ENCODE measurements at regions not wholly inside any gene's neighbourhood (a gene's known extent, or its start where the extent isn't known, plus 50 kb on each side); places are given as distances from the start of the nearest gene placed in this dataset.
A peak's percentile ranks its signal among the peaks of the same experiment; 100 is the strongest.
"Not testable (repeated sequence)": the region's sequence is repeated elsewhere in the genome, so short reads cannot be mapped to it uniquely, and the experiment has no call there.

GRCh38 chr13:71355010-71355409 is 512.0 kb downstream of the DACH1 start:
- Histone ChIP-seq H2BK120ac (ENCODE audit: low read depth, low read length) (no peak overlapping the region), H2BK5ac (ENCODE audit: low read depth, low read length, poor library complexity, severe bottlenecking) (no peak overlapping the region), H4K91ac (ENCODE audit: low read length) (no peak overlapping the region), H2BK12ac (ENCODE audit: low read length in 2 of 2) (no peak overlapping the region), H2BK15ac (ENCODE audit: low read depth, poor library complexity, severe bottlenecking) (no peak overlapping the region), H4K8ac (ENCODE audit: low read length) (no peak overlapping the region), H3K23ac (ENCODE audit: low read length in 2 of 2) (no peak overlapping the region), H3K9ac (ENCODE audit: low read length) (no peak overlapping the region), H3K79me1 (replicated peaks; ENCODE audit: low read length, poor library complexity, severe bottlenecking) (no peaks in the 10 kb centered on the region), H2AK5ac (ENCODE audit: low read length, severe bottlenecking) (no peak overlapping the region), H3K4me1 (ENCODE audit: control insufficient read depth, insufficient read depth, low read depth, low read length) (no peaks in the 10 kb centered on the region), H2AFZ (ENCODE audit: low read depth, low read length) (no peak overlapping the region), H3K9me3 (ENCODE audit: control insufficient read depth, low read length) (no peaks in the 10 kb centered on the region), H3K4me3 (ENCODE audit: insufficient read depth in 1 of 2, low read depth in 1 of 2, low read length in 2 of 2) (no peak overlapping the region), H3K4ac (ENCODE audit: low read depth in 1 of 2, low read length in 2 of 2) (no peak overlapping the region), H3K36me3 (ENCODE audit: control insufficient read depth in 1 of 2, insufficient read depth in 2 of 2, low read depth in 1 of 2, low read length in 2 of 2) (no peaks in the 10 kb centered on the region), H3K27ac (ENCODE audit: low read length, poor library complexity, severe bottlenecking) (no peak overlapping the region), H3K27me3 (ENCODE audit: control insufficient read depth in 1 of 2, insufficient read depth in 1 of 2, low read length in 2 of 2) (no peaks in the 10 kb centered on the region), H3K14ac (ENCODE audit: low read length in 2 of 2) (no peak overlapping the region), H3K4me2 (ENCODE audit: low read length, poor library complexity, severe bottlenecking) (no peak overlapping the region), H3K18ac (ENCODE audit: low read depth in 1 of 2, low read length in 2 of 2) (no peak overlapping the region)
- DNase-seq: no peak
- 99% methylated on average over 7 of the region's 7 CpGs for WGBS

- Histone ChIP-seq H4K91ac (ENCODE audit: low read length) (no peak overlapping the region), H2BK15ac (ENCODE audit: low read depth, poor library complexity, severe bottlenecking) (no peak overlapping the region), H3K18ac (ENCODE audit: low read depth in 1 of 2, low read length in 2 of 2) (no peak overlapping the region), H3K14ac (ENCODE audit: low read length in 2 of 2) (no peak overlapping the region), H3K27me3 (ENCODE audit: control insufficient read depth in 1 of 2, insufficient read depth in 1 of 2, low read length in 2 of 2) (no peaks in the 10 kb centered on the region), H2BK12ac (ENCODE audit: low read length in 2 of 2) (no peak overlapping the region), H3K4ac (ENCODE audit: low read depth in 1 of 2, low read length in 2 of 2) (no peak overlapping the region), H3K9me3 (ENCODE audit: control insufficient read depth, low read length) (no peaks in the 10 kb centered on the region), H3K79me1 (replicated peaks; ENCODE audit: low read length, poor library complexity, severe bottlenecking) (no peaks in the 10 kb centered on the region), H2AK5ac (ENCODE audit: low read length, severe bottlenecking) (no peak overlapping the region), H2BK120ac (ENCODE audit: low read depth, low read length) (no peak overlapping the region), H3K27ac (ENCODE audit: low read length, poor library complexity, severe bottlenecking) (no peak overlapping the region), H3K4me3 (ENCODE audit: insufficient read depth in 1 of 2, low read depth in 1 of 2, low read length in 2 of 2) (no peak overlapping the region), H3K4me1 (ENCODE audit: control insufficient read depth, insufficient read depth, low read depth, low read length) (no peaks in the 10 kb centered on the region), H3K36me3 (ENCODE audit: control insufficient read depth in 1 of 2, insufficient read depth in 2 of 2, low read depth in 1 of 2, low read length in 2 of 2) (no peaks in the 10 kb centered on the region), H2BK5ac (ENCODE audit: low read depth, low read length, poor library complexity, severe bottlenecking) (no peak overlapping the region), H2AFZ (ENCODE audit: low read depth, low read length) (no peak overlapping the region), H3K23ac (ENCODE audit: low read length in 2 of 2) (no peak overlapping the region), H3K4me2 (ENCODE audit: low read length, poor library complexity, severe bottlenecking) (no peak overlapping the region), H4K8ac (ENCODE audit: low read length) (no peak overlapping the region), H3K9ac (ENCODE audit: low read length) (no peak overlapping the region)
- DNase-seq: no peak
- WGBS: no CpG with 5 or more reads among the region's 2 CpGs
Measured at GRCh38 chr13:71350886-71351285, 516.1 kb downstream of the DACH1 start.

- not testable (repeated sequence) for H2BK120ac ChIP-seq (ENCODE audit: low read depth, low read length); H2BK5ac ChIP-seq (ENCODE audit: low read depth, low read length, poor library complexity, severe bottlenecking); H3K4me3 ChIP-seq (ENCODE audit: insufficient read depth in 1 of 2, low read depth in 1 of 2, low read length in 2 of 2); DNase-seq; H4K91ac ChIP-seq (ENCODE audit: low read length); H3K9me3 ChIP-seq (ENCODE audit: control insufficient read depth, low read length); H3K14ac ChIP-seq (ENCODE audit: low read length in 2 of 2); H3K27me3 ChIP-seq (ENCODE audit: control insufficient read depth in 1 of 2, insufficient read depth in 1 of 2, low read length in 2 of 2); H3K4ac ChIP-seq (ENCODE audit: low read depth in 1 of 2, low read length in 2 of 2); H3K36me3 ChIP-seq (ENCODE audit: control insufficient read depth in 1 of 2, insufficient read depth in 2 of 2, low read depth in 1 of 2, low read length in 2 of 2); H3K4me1 ChIP-seq (ENCODE audit: control insufficient read depth, insufficient read depth, low read depth, low read length); H3K79me1 ChIP-seq (replicated peaks; ENCODE audit: low read length, poor library complexity, severe bottlenecking); H4K8ac ChIP-seq (ENCODE audit: low read length); H3K27ac ChIP-seq (ENCODE audit: low read length, poor library complexity, severe bottlenecking); H2BK12ac ChIP-seq (ENCODE audit: low read length in 2 of 2); H2AK5ac ChIP-seq (ENCODE audit: low read length, severe bottlenecking); H3K4me2 ChIP-seq (ENCODE audit: low read length, poor library complexity, severe bottlenecking); H3K18ac ChIP-seq (ENCODE audit: low read depth in 1 of 2, low read length in 2 of 2); H3K9ac ChIP-seq (ENCODE audit: low read length); H2AFZ ChIP-seq (ENCODE audit: low read depth, low read length); H3K23ac ChIP-seq (ENCODE audit: low read length in 2 of 2); H2BK15ac ChIP-seq (ENCODE audit: low read depth, poor library complexity, severe bottlenecking)
- WGBS: 87% methylated on average over 4 of the region's 4 CpGs
Measured at GRCh38 chr13:71345856-71346255, 521.1 kb downstream of the DACH1 start.

GRCh38 chr13:71339736-71340135 is 527.3 kb downstream of the DACH1 start:
- no peak for DNase-seq
- Histone ChIP-seq H3K4me3 (ENCODE audit: insufficient read depth in 1 of 2, low read depth in 1 of 2, low read length in 2 of 2) (no peak overlapping the region), H4K8ac (ENCODE audit: low read length) (no peak overlapping the region), H3K4me1 (ENCODE audit: control insufficient read depth, insufficient read depth, low read depth, low read length) (no peaks in the 10 kb centered on the region), H3K9me3 (ENCODE audit: control insufficient read depth, low read length) (no peaks in the 10 kb centered on the region), H3K4ac (ENCODE audit: low read depth in 1 of 2, low read length in 2 of 2) (no peak overlapping the region), H3K9ac (ENCODE audit: low read length) (no peak overlapping the region), H3K27ac (ENCODE audit: low read length, poor library complexity, severe bottlenecking) (no peak overlapping the region), H3K18ac (ENCODE audit: low read depth in 1 of 2, low read length in 2 of 2) (no peak overlapping the region), H3K79me1 (replicated peaks; ENCODE audit: low read length, poor library complexity, severe bottlenecking) (no peaks in the 10 kb centered on the region), H3K27me3 (ENCODE audit: control insufficient read depth in 1 of 2, insufficient read depth in 1 of 2, low read length in 2 of 2) (no peaks in the 10 kb centered on the region), H2AFZ (ENCODE audit: low read depth, low read length) (no peak overlapping the region), H2BK5ac (ENCODE audit: low read depth, low read length, poor library complexity, severe bottlenecking) (peak overlapping the region; percentile 81), H2BK120ac (ENCODE audit: low read depth, low read length) (no peak overlapping the region), H3K23ac (ENCODE audit: low read length in 2 of 2) (no peak overlapping the region), H3K14ac (ENCODE audit: low read length in 2 of 2) (no peak overlapping the region), H3K36me3 (ENCODE audit: control insufficient read depth in 1 of 2, insufficient read depth in 2 of 2, low read depth in 1 of 2, low read length in 2 of 2) (no peaks in the 10 kb centered on the region), H3K4me2 (ENCODE audit: low read length, poor library complexity, severe bottlenecking) (no peak overlapping the region), H2BK15ac (ENCODE audit: low read depth, poor library complexity, severe bottlenecking) (no peak overlapping the region), H2AK5ac (ENCODE audit: low read length, severe bottlenecking) (no peak overlapping the region), H2BK12ac (ENCODE audit: low read length in 2 of 2) (no peak overlapping the region), H4K91ac (ENCODE audit: low read length) (no peak overlapping the region)
- WGBS: no CpG with 5 or more reads among the region's 1 CpG
